SK-N-SH (cell line): ENCODE measurements at regions not wholly inside any gene's neighbourhood (a gene's known extent, or its start where the extent isn't known, plus 50 kb on each side); places are given as distances from the start of the nearest gene placed in this dataset.

Experiments
- CTCF ChIA-PET: fragments of 300-600, 350-600 bp; formaldehyde crosslinking; extraction: SDS; loops from one replicate; lab custom pipeline; 2021; lab: Yijun Ruan, JAX
- POLR2A ChIA-PET: fragments of 350-600 bp; sonication (Branson Sonifier 250); formaldehyde crosslinking; extraction: SDS; loops from one replicate; lab custom pipeline; 2020; ENCODE audit warnings: antibody characterized with exemption, inconsistent platforms; lab: Yijun Ruan, JAX
- DNase-seq: peaks from one replicate; pipeline ENCODE4 v3.0.0; 2012
- H2AFZ ChIP-seq: fragments of 200-600 bp; sonication (generic); 2 replicates; pipeline ENCODE4 v1.8.1; 2016; ENCODE audit warnings: antibody characterized with exemption, mild to moderate bottlenecking, low read depth
- H3F3A ChIP-seq: fragments of 200-600 bp; sonication (generic); replicated peaks from 2 replicates; pipeline ENCODE3; 2016; ENCODE audit warnings: antibody characterized with exemption, mild to moderate bottlenecking; ENCODE audit not compliant: insufficient read depth
- H3K27ac ChIP-seq, 2 experiments: fragments of 200-500 bp in 1 of 2; fragments of 200-600 bp in 1 of 2; sonication (Bioruptor generic) in 1 of 2; sonication (generic), shearing (Covaris generic) in 1 of 2; 2 replicates each; pipeline versions ENCODE4 v1.5.1 to v1.6.1; 2014 to 2016; ENCODE audit warnings: low read depth in 2 of 2, inconsistent platforms in 1 of 2, low read length in 1 of 2, mild to moderate bottlenecking in 1 of 2, mixed read lengths in 1 of 2
- H3K27me3 ChIP-seq: fragments of 200-600 bp; sonication (generic), shearing (Covaris generic); 2 replicates; pipeline ENCODE4 v1.6.1; 2016; ENCODE audit warnings: mixed run types; ENCODE audit not compliant: insufficient read depth
- H3K36me3 ChIP-seq, 2 experiments: fragments of 200-500 bp in 1 of 2; fragments of 200-600 bp in 1 of 2; sonication (Bioruptor generic) in 1 of 2; sonication (generic) in 1 of 2; replicated peaks in 1 of 2; 2 replicates each; pipeline versions ENCODE3 to v1.5.1; 2014 to 2016; ENCODE audit warnings: low read length in 1 of 2, mild to moderate bottlenecking in 1 of 2; ENCODE audit not compliant: insufficient read depth in 2 of 2, control insufficient read depth in 1 of 2
- H3K4me1 ChIP-seq, 2 experiments: fragments of 200-500 bp in 1 of 2; fragments of 200-600 bp in 1 of 2; sonication (Bioruptor generic) in 1 of 2; sonication (generic), shearing (Covaris generic) in 1 of 2; 2 replicates each; pipeline versions ENCODE4 v1.5.1 to v1.6.1; 2014 to 2016; ENCODE audit warnings: low read depth in 1 of 2, low read length in 1 of 2, mixed run types in 1 of 2; ENCODE audit not compliant: insufficient read depth in 2 of 2, control insufficient read depth in 1 of 2
- H3K4me2 ChIP-seq: fragments of 200-600 bp; sonication (generic), shearing (Covaris generic); 2 replicates; pipeline ENCODE4 v1.6.1; 2017; ENCODE audit warnings: mixed run types
- H3K4me3 ChIP-seq, 2 experiments: fragments of 200-500 bp in 1 of 2; fragments of 200-600 bp in 1 of 2; sonication (Bioruptor generic) in 1 of 2; sonication (generic), shearing (Covaris generic) in 1 of 2; 2 replicates each; pipeline versions ENCODE4 v1.5.1 to v1.8.1; 2014 to 2016; ENCODE audit warnings: low read depth in 2 of 2, inconsistent platforms in 1 of 2, low read length in 1 of 2, mild to moderate bottlenecking in 1 of 2, mixed read lengths in 1 of 2, moderate library complexity in 1 of 2
- H3K79me2 ChIP-seq: fragments of 200-600 bp; sonication (generic); 2 replicates; pipeline ENCODE4 v1.8.1; 2017; ENCODE audit warnings: mild to moderate bottlenecking; ENCODE audit not compliant: insufficient read depth
- H3K9ac ChIP-seq: fragments of 200-600 bp; sonication (generic); 2 replicates; pipeline ENCODE4 v1.6.1; 2017; ENCODE audit warnings: mixed run types
- H3K9me2 ChIP-seq: fragments of 200-600 bp; sonication (generic); 2 replicates; pipeline ENCODE4 v1.6.1; 2017; ENCODE audit warnings: mixed run types
- H3K9me3 ChIP-seq: fragments of 200-600 bp; sonication (generic); 2 replicates; pipeline ENCODE4 v1.6.1; 2017; ENCODE audit warnings: mixed run types, mild to moderate bottlenecking, moderate library complexity
- H4K20me1 ChIP-seq: fragments of 200-600 bp; sonication (generic); 2 replicates; pipeline ENCODE4 v1.6.1; 2017; ENCODE audit warnings: mild to moderate bottlenecking, mixed run types; ENCODE audit not compliant: insufficient read depth
- CHD2 ChIP-seq: fragments of 150-350 bp; IDR thresholded peaks from 2 replicates; pipeline ENCODE4 v1.6.1; 2018; ENCODE audit warnings: low read length; ENCODE audit not compliant: partially characterized antibody
- EZH2phosphoT487 ChIP-seq: fragments of 200-600 bp; sonication (generic); IDR thresholded peaks from 2 replicates; pipeline ENCODE4 v1.6.1; 2017; ENCODE audit warnings: low read depth, mixed run types, mild to moderate bottlenecking, antibody characterized with exemption, moderate library complexity, borderline replicate concordance
- FOXJ3 ChIP-seq: sonication (generic); formaldehyde crosslinking; IDR thresholded peaks from 2 replicates; pipeline ENCODE4 v1.5.1; 2020; ENCODE audit warnings: mild to moderate bottlenecking, missing genetic modification reagents
- GATA2 ChIP-seq: sonication (generic); formaldehyde crosslinking; IDR thresholded peaks from 2 replicates; pipeline ENCODE4 v1.5.0; 2020; ENCODE audit warnings: mild to moderate bottlenecking, missing genetic modification reagents
- MEF2A ChIP-seq: IDR thresholded peaks from 2 replicates; pipeline ENCODE4 v1.4.0; 2012; ENCODE audit warnings: low read depth, borderline replicate concordance
- POLR2AphosphoS5 ChIP-seq: IDR thresholded peaks from 2 replicates; pipeline ENCODE4 v1.6.1; 2012; ENCODE audit warnings: low read depth, low read length
- RAD21 ChIP-seq: IDR thresholded peaks from 2 replicates; pipeline ENCODE4 v1.6.1; 2012; ENCODE audit warnings: mild to moderate bottlenecking, low read length
- RCOR1 ChIP-seq: fragments of 150-350 bp; IDR thresholded peaks from 2 replicates; pipeline ENCODE4 v1.6.1; 2017; ENCODE audit warnings: antibody characterized with exemption, low read length
- RFX5 ChIP-seq: IDR thresholded peaks from 2 replicates; pipeline ENCODE4 v1.6.1; 2012; ENCODE audit warnings: mild to moderate bottlenecking, improper control_type of control experiment, low read length
- RXRA ChIP-seq: IDR thresholded peaks from 2 replicates; pipeline ENCODE4 v1.4.0; 2012; ENCODE audit warnings: low read depth, mild to moderate bottlenecking, borderline replicate concordance
- SIN3A ChIP-seq: IDR thresholded peaks from 2 replicates; pipeline ENCODE4 v1.6.1; 2012; ENCODE audit warnings: low read depth, mild to moderate bottlenecking, low read length, moderate library complexity, borderline replicate concordance
- SMC3 ChIP-seq: IDR thresholded peaks from 2 replicates; pipeline ENCODE4 v1.6.1; 2012; ENCODE audit warnings: low read depth, low read length, improper control_type of control experiment
- TCF12 ChIP-seq: IDR thresholded peaks from 2 replicates; pipeline ENCODE4 v1.4.0; 2012
- TEAD4 ChIP-seq: IDR thresholded peaks from 2 replicates; pipeline ENCODE4 v1.4.0; 2012; ENCODE audit warnings: mild to moderate bottlenecking, borderline replicate concordance; ENCODE audit not compliant: insufficient read depth
- USF2 ChIP-seq: fragments of 150-350 bp; IDR thresholded peaks from 2 replicates; pipeline ENCODE4 v1.6.1; 2017; ENCODE audit warnings: antibody characterized with exemption, low read length, low read depth, borderline replicate concordance
- YY1 ChIP-seq: IDR thresholded peaks from 2 replicates; pipeline ENCODE4 v1.4.0; 2012; ENCODE audit warnings: low read depth, mild to moderate bottlenecking
- WGBS: methylation state at CpG from one replicate; pipeline ENCODE4 v1.1.6; 2017; ENCODE audit warnings: low lambda C conversion rate; 5-methylcytosine and 5-hydroxymethylcytosine counted together
- TF ChIP-seq, protein P1 (sequence below): IDR thresholded peaks from 2 replicates; pipeline ENCODE4 v1.4.0; 2012; ENCODE audit warnings: low read depth, borderline replicate concordance
- TF ChIP-seq, protein P2 (sequence below): fragments of 150-350 bp; IDR thresholded peaks from 2 replicates; pipeline ENCODE4 v1.6.1; 2016; ENCODE audit warnings: mild to moderate bottlenecking, low read depth, low read length
- TF ChIP-seq, protein P3 (sequence below): IDR thresholded peaks from 2 replicates; pipeline ENCODE4; 2012
- TF ChIP-seq, protein P4 (sequence below): IDR thresholded peaks from 2 replicates; pipeline ENCODE4 v1.4.0; 2012; ENCODE audit warnings: low read depth, borderline replicate concordance

- Histone ChIP-seq H3F3A (no peaks in the 10 kb centered on the region), H3K9ac (no peak overlapping the region), H3K27me3 (peaks cover 31% of the 10 kb centered on the region; the same call in 1 of the 2 replicates), H3K4me3 (no peak overlapping the region), H3K9me2 (no peaks in the 10 kb centered on the region), H3K36me3 (no peaks in the 10 kb centered on the region), H3K4me1 (no peaks in the 10 kb centered on the region), H2AFZ (no peak overlapping the region), H3K4me2 (no peak overlapping the region), H3K79me2 (no peaks in the 10 kb centered on the region), H4K20me1 (no peaks in the 10 kb centered on the region), H3K27ac (no peak overlapping the region), H3K9me3 (no peaks in the 10 kb centered on the region)
- ChIA-PET CTCF (no interaction called here), POLR2A (no interaction called here)
- WGBS, result 40% methylated on average over 10 of the region's 12 CpGs
- DNase-seq, result no peak
- TF ChIP-seq, protein P1, sequence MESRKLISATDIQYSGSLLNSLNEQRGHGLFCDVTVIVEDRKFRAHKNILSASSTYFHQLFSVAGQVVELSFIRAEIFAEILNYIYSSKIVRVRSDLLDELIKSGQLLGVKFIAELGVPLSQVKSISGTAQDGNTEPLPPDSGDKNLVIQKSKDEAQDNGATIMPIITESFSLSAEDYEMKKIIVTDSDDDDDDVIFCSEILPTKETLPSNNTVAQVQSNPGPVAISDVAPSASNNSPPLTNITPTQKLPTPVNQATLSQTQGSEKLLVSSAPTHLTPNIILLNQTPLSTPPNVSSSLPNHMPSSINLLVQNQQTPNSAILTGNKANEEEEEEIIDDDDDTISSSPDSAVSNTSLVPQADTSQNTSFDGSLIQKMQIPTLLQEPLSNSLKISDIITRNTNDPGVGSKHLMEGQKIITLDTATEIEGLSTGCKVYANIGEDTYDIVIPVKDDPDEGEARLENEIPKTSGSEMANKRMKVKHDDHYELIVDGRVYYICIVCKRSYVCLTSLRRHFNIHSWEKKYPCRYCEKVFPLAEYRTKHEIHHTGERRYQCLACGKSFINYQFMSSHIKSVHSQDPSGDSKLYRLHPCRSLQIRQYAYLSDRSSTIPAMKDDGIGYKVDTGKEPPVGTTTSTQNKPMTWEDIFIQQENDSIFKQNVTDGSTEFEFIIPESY, result no peak
- TF ChIP-seq, protein P2, sequence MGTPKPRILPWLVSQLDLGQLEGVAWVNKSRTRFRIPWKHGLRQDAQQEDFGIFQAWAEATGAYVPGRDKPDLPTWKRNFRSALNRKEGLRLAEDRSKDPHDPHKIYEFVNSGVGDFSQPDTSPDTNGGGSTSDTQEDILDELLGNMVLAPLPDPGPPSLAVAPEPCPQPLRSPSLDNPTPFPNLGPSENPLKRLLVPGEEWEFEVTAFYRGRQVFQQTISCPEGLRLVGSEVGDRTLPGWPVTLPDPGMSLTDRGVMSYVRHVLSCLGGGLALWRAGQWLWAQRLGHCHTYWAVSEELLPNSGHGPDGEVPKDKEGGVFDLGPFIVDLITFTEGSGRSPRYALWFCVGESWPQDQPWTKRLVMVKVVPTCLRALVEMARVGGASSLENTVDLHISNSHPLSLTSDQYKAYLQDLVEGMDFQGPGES, result no peak
- TF ChIP-seq CHD2 (no peak), RCOR1 (no peak), MEF2A (no peak), TEAD4 (no peak), RFX5 (no peak), SIN3A (no peak), USF2 (no peak), POLR2AphosphoS5 (no peak), TCF12 (no peak)
These were observed 639.1 kb downstream of the TBC1D22A start for GRCh38 chr22:47401592-47401898.

GRCh38 chr22:47400701-47401591 lies 638.5 kb downstream of the TBC1D22A start:
- H3K9me2 ChIP-seq, result no peaks in the 10 kb centered on the region
- no peaks in the 10 kb centered on the region for H3F3A ChIP-seq
- no peaks in the 10 kb centered on the region for H3K4me1 ChIP-seq
- H3K36me3 ChIP-seq, result no peaks in the 10 kb centered on the region
- H3K4me3 ChIP-seq, result no peak overlapping the region
- H3K9ac ChIP-seq, result no peak overlapping the region
- 35% methylated on average over 27 of the region's 28 CpGs for WGBS
- H3K27ac ChIP-seq, result no peak overlapping the region
- no peaks in the 10 kb centered on the region for H3K79me2 ChIP-seq
- TF ChIP-seq RXRA (no peak), YY1 (no peak), EZH2phosphoT487 (no peak), SMC3 (no peak), RAD21 (no peak), TCF12 (no peak), MEF2A (no peak), FOXJ3 (no peak), GATA2 (no peak)
- TF ChIP-seq, protein P3, sequence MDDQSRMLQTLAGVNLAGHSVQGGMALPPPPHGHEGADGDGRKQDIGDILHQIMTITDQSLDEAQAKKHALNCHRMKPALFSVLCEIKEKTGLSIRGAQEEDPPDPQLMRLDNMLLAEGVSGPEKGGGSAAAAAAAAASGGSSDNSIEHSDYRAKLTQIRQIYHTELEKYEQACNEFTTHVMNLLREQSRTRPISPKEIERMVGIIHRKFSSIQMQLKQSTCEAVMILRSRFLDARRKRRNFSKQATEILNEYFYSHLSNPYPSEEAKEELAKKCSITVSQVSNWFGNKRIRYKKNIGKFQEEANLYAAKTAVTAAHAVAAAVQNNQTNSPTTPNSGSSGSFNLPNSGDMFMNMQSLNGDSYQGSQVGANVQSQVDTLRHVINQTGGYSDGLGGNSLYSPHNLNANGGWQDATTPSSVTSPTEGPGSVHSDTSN, result no peak
- TF ChIP-seq, protein P2, result no peak
- TF ChIP-seq, protein P4, sequence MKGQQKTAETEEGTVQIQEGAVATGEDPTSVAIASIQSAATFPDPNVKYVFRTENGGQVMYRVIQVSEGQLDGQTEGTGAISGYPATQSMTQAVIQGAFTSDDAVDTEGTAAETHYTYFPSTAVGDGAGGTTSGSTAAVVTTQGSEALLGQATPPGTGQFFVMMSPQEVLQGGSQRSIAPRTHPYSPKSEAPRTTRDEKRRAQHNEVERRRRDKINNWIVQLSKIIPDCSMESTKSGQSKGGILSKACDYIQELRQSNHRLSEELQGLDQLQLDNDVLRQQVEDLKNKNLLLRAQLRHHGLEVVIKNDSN, result no peak
- H3K4me2 ChIP-seq, result no peak overlapping the region
- ChIA-PET CTCF (no interaction called here), POLR2A (no interaction called here)
- no peak for DNase-seq
- no peaks in the 10 kb centered on the region for H4K20me1 ChIP-seq
- H3K27me3 ChIP-seq, result peaks cover 31% of the 10 kb centered on the region; the same call in 1 of the 2 replicates
- H2AFZ ChIP-seq, result no peak overlapping the region
- H3K9me3 ChIP-seq, result no peaks in the 10 kb centered on the region
